ENCODE measurements at regions not wholly inside any gene's neighbourhood (a gene's known extent, or its start where the extent isn't known, plus 50 kb on each side); places are given as distances from the start of the nearest gene placed in this dataset.

GRCh38 chr5:62948301-62948700 lies 369.7 kb downstream of the LRRC70 start:
- no peak for TF ChIP-seq CTCF (IDR thresholded peaks at IDR 0.05; ENCODE audit: borderline replicate concordance, control extremely low read depth, extremely low read depth, insufficient read depth, missing control alignments)
- DNase-seq (ENCODE audit: low spot score) = no peak
- in situ Hi-C loops (cut with MboI; ENCODE audit: low sequenced_read_pairs, unreplicated experiment) = no loop called here

- in situ Hi-C loops (cut with MboI; ENCODE audit: low sequenced_read_pairs, unreplicated experiment) = no loop called here
- no peak for TF ChIP-seq CTCF (IDR thresholded peaks at IDR 0.05; ENCODE audit: borderline replicate concordance, control extremely low read depth, extremely low read depth, insufficient read depth, missing control alignments)
- DNase-seq (ENCODE audit: low spot score) = no peak
These were observed 363.8 kb downstream of the LRRC70 start for GRCh38 chr5:62942384-62942783.

GRCh38 chr5:62938927-62939326 lies 360.3 kb downstream of the LRRC70 start:
- in situ Hi-C loops (cut with MboI; ENCODE audit: low sequenced_read_pairs, unreplicated experiment) = no loop called here
- no peak for DNase-seq (ENCODE audit: low spot score)
- no peak for TF ChIP-seq CTCF (IDR thresholded peaks at IDR 0.05; ENCODE audit: borderline replicate concordance, control extremely low read depth, extremely low read depth, insufficient read depth, missing control alignments)

GRCh38 chr5:62937661-62938558 lies 359.3 kb downstream of the LRRC70 start:
- TF ChIP-seq CTCF (IDR thresholded peaks at IDR 0.05; ENCODE audit: borderline replicate concordance, control extremely low read depth, extremely low read depth, insufficient read depth, missing control alignments) = no peak
- no peak for DNase-seq (ENCODE audit: low spot score)
- in situ Hi-C loops (cut with MboI; ENCODE audit: low sequenced_read_pairs, unreplicated experiment) = no loop called here

GRCh38 chr5:62935660-62936059 lies 357.0 kb downstream of the LRRC70 start:
- in situ Hi-C loops (cut with MboI; ENCODE audit: low sequenced_read_pairs, unreplicated experiment) = no loop called here
- no peak for TF ChIP-seq CTCF (IDR thresholded peaks at IDR 0.05; ENCODE audit: borderline replicate concordance, control extremely low read depth, extremely low read depth, insufficient read depth, missing control alignments)
- no peak for DNase-seq (ENCODE audit: low spot score)

GRCh38 chr5:62934319-62934718 lies 355.7 kb downstream of the LRRC70 start:
- no peak for DNase-seq (ENCODE audit: low spot score)
- no peak for TF ChIP-seq CTCF (IDR thresholded peaks at IDR 0.05; ENCODE audit: borderline replicate concordance, control extremely low read depth, extremely low read depth, insufficient read depth, missing control alignments)
- in situ Hi-C loops (cut with MboI; ENCODE audit: low sequenced_read_pairs, unreplicated experiment) = no loop called here
